Loucy (cell line): ENCODE measurements at regions not wholly inside any gene's neighbourhood (a gene's known extent, or its start where the extent isn't known, plus 50 kb on each side); places are given as distances from the start of the nearest gene placed in this dataset.
A peak's percentile ranks its signal among the peaks of the same experiment; 100 is the strongest.

Experiments
- H2AFZ ChIP-seq: fragments of 200-600 bp; sonication (generic); 2 replicates; pipeline ENCODE4 v1.6.0; 2016; ENCODE audit warnings: antibody characterized with exemption, mild to moderate bottlenecking, low read length, moderate library complexity
- H3F3A ChIP-seq: fragments of 200-600 bp; 2 replicates; pipeline ENCODE4 v1.6.0; 2016; ENCODE audit warnings: antibody characterized with exemption, low read depth, mild to moderate bottlenecking
- H3K27me3 ChIP-seq: fragments of 200-600 bp; sonication (generic); 2 replicates; pipeline ENCODE4 v1.6.1; 2014; ENCODE audit warnings: low read length, mild to moderate bottlenecking; ENCODE audit not compliant: insufficient read depth, poor library complexity, severe bottlenecking
- H3K36me3 ChIP-seq: fragments of 200-600 bp; sonication (generic); 2 replicates; pipeline ENCODE4 v1.6.1; 2016; ENCODE audit warnings: low read length; ENCODE audit not compliant: insufficient read depth
- H3K4me1 ChIP-seq: fragments of 200-600 bp; sonication (generic); 2 replicates; pipeline ENCODE4 v1.5.1; 2014; ENCODE audit warnings: low read length, mild to moderate bottlenecking; ENCODE audit not compliant: insufficient read depth, poor library complexity, severe bottlenecking
- H3K4me2 ChIP-seq: fragments of 200-600 bp; sonication (generic); 2 replicates; pipeline ENCODE4 v1.6.0; 2014; ENCODE audit warnings: antibody characterized with exemption, low read length, low read depth, mild to moderate bottlenecking; ENCODE audit not compliant: poor library complexity, severe bottlenecking
- H3K4me3 ChIP-seq: fragments of 200-600 bp; sonication (generic); 2 replicates; pipeline ENCODE4 v1.5.1; 2014; ENCODE audit warnings: low read length, mild to moderate bottlenecking, mixed read lengths; ENCODE audit not compliant: poor library complexity, severe bottlenecking
- H3K79me2 ChIP-seq: fragments of 200-600 bp; sonication (generic); 2 replicates; pipeline ENCODE4 v1.6.1; 2014; ENCODE audit warnings: low read length; ENCODE audit not compliant: insufficient read depth
- H3K9ac ChIP-seq: fragments of 200-600 bp; sonication (generic); 2 replicates; pipeline ENCODE4 v1.6.0; 2014; ENCODE audit warnings: mild to moderate bottlenecking, low read depth, low read length, moderate library complexity; ENCODE audit not compliant: poor library complexity, severe bottlenecking
- H3K9me2 ChIP-seq: fragments of 200-600 bp; sonication (generic); replicated peaks from 2 replicates; pipeline ENCODE4 v1.6.1; 2016; ENCODE audit warnings: low read depth, low read length, mixed read lengths
- H3K9me3 ChIP-seq: fragments of 200-600 bp; sonication (generic); 2 replicates; pipeline ENCODE4 v1.6.1; 2014; ENCODE audit warnings: mild to moderate bottlenecking, antibody characterized with exemption, low read length, low read depth; ENCODE audit not compliant: insufficient read depth
- H4K20me1 ChIP-seq: fragments of 200-600 bp; sonication (generic); 2 replicates; pipeline ENCODE4 v1.6.0; 2014; ENCODE audit warnings: antibody characterized with exemption, low read length, mild to moderate bottlenecking; ENCODE audit not compliant: insufficient read depth, poor library complexity, severe bottlenecking
- EZH2phosphoT487 ChIP-seq: fragments of 200-600 bp; IDR thresholded peaks from 2 replicates; pipeline ENCODE4 v1.6.1; 2018; ENCODE audit warnings: antibody characterized with exemption, mild to moderate bottlenecking, moderate library complexity, borderline replicate concordance
- TF ChIP-seq, protein P1 (sequence below): fragments of 200-600 bp; sonication (generic); conservative IDR thresholded peaks from 2 replicates; pipeline ENCODE4 v1.5.1; 2014; ENCODE audit warnings: mild to moderate bottlenecking, antibody characterized with exemption, low read length

DNA sequence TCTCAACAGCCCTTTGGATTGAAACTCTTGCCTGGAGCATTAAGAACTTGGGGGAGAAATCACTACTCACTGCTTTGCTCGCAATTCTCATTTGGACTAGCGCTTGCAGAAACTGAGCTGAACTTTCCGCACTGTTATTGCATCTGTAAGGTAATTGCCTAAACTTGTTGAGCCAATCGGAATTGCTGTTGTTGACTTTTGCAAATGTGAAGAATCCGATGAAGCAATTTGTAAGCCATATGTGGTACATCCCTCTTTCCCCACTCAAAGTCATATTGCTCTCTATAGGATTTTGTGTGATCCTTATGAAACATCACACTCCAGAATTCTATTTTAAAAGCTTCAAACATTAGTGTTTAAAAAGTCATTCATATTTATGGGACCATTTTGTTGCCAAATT is 191.7 kb upstream of the GBE1 start:
- no peak for TF ChIP-seq EZH2phosphoT487
- TF ChIP-seq, protein P1, sequence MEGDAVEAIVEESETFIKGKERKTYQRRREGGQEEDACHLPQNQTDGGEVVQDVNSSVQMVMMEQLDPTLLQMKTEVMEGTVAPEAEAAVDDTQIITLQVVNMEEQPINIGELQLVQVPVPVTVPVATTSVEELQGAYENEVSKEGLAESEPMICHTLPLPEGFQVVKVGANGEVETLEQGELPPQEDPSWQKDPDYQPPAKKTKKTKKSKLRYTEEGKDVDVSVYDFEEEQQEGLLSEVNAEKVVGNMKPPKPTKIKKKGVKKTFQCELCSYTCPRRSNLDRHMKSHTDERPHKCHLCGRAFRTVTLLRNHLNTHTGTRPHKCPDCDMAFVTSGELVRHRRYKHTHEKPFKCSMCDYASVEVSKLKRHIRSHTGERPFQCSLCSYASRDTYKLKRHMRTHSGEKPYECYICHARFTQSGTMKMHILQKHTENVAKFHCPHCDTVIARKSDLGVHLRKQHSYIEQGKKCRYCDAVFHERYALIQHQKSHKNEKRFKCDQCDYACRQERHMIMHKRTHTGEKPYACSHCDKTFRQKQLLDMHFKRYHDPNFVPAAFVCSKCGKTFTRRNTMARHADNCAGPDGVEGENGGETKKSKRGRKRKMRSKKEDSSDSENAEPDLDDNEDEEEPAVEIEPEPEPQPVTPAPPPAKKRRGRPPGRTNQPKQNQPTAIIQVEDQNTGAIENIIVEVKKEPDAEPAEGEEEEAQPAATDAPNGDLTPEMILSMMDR = no peak
- H3F3A ChIP-seq = no peaks in the 10 kb centered on the region
- no peaks in the 10 kb centered on the region for H3K79me2 ChIP-seq
- no peaks in the 10 kb centered on the region for H3K27me3 ChIP-seq
- no peak overlapping the region for H3K4me2 ChIP-seq
- no peak overlapping the region for H3K4me3 ChIP-seq
- H3K9ac ChIP-seq = no peak overlapping the region
- H3K9me3 ChIP-seq = no peaks in the 10 kb centered on the region
- H3K4me1 ChIP-seq = no peaks in the 10 kb centered on the region
- H4K20me1 ChIP-seq = no peaks in the 10 kb centered on the region
- no peaks in the 10 kb centered on the region for H3K36me3 ChIP-seq
- no peaks in the 10 kb centered on the region for H3K9me2 ChIP-seq
- H2AFZ ChIP-seq = 0 out of 2 replicates have a peak overlapping the region, but pooled peaks have one; percentile 19

DNA sequence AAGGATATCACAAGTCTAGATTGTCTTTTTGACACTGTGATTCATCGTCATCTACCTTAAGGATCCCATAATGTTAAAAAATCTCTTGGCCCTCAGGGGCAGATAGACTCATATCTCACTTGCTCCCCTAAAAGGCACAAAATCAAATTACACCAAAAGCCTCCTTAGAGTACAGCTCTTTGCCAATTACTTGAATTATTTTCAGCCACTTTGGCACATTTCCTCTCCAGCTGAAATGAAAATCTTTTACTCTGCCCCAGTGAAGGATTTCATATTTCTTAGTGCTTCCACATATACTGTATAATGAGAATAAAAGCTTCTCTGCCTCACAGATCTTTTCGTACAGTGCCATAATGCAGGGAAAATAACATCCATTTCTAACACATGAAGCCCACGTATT is 190.7 kb upstream of the GBE1 start:
- no peaks in the 10 kb centered on the region for H4K20me1 ChIP-seq
- H3F3A ChIP-seq = no peaks in the 10 kb centered on the region
- no peak overlapping the region for H3K4me2 ChIP-seq
- H3K9me3 ChIP-seq = no peaks in the 10 kb centered on the region
- H3K79me2 ChIP-seq = no peaks in the 10 kb centered on the region
- H3K9ac ChIP-seq = no peak overlapping the region
- TF ChIP-seq, protein P1 = peak; percentile 26; the same call in 1 of the 2 replicates
- TF ChIP-seq EZH2phosphoT487 = no peak
- H3K9me2 ChIP-seq = no peaks in the 10 kb centered on the region
- H3K4me1 ChIP-seq = no peaks in the 10 kb centered on the region
- H3K27me3 ChIP-seq = no peaks in the 10 kb centered on the region
- H3K4me3 ChIP-seq = no peak overlapping the region
- no peaks in the 10 kb centered on the region for H3K36me3 ChIP-seq
- no peak overlapping the region for H2AFZ ChIP-seq

DNA sequence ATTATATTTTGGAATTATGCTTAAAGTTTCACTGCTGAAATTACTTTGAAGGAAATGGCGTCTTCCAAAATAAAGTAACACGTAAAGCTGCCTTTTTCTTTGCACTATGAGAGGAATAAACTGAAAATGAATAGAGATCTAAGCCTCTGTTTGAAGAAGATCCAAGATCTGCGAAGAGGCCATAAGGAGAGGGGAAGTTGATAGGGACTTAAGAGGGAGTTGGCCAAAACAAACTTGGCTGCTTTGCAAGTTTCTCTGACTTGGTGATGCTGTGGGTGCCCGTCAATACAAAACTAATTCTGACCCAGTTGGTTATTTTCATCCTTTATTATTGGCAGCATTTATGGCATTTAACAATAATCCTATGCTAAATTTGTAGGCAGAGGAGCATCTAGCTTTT is 190.2 kb upstream of the GBE1 start:
- no peaks in the 10 kb centered on the region for H3F3A ChIP-seq
- no peak overlapping the region for H3K9ac ChIP-seq
- no peak overlapping the region for H3K4me2 ChIP-seq
- no peaks in the 10 kb centered on the region for H3K27me3 ChIP-seq
- H3K79me2 ChIP-seq = no peaks in the 10 kb centered on the region
- no peak for TF ChIP-seq EZH2phosphoT487
- TF ChIP-seq, protein P1 = no peak
- H3K9me2 ChIP-seq = no peaks in the 10 kb centered on the region
- no peaks in the 10 kb centered on the region for H4K20me1 ChIP-seq
- no peak overlapping the region for H2AFZ ChIP-seq
- H3K9me3 ChIP-seq = no peaks in the 10 kb centered on the region
- H3K4me3 ChIP-seq = no peak overlapping the region
- no peaks in the 10 kb centered on the region for H3K36me3 ChIP-seq
- H3K4me1 ChIP-seq = no peaks in the 10 kb centered on the region
